Upper lobe of left lung (tissue), 4 donors: ENCODE measurements at regions not wholly inside any gene's neighbourhood (a gene's known extent, or its start where the extent isn't known, plus 50 kb on each side); places are given as distances from the start of the nearest gene placed in this dataset.

Experiments used
- CTCF ChIP-seq, 6 experiments: fragments of 450-650 bp in 4 of 6; fragments of 200-600 bp in 2 of 6; sonication (generic) in 2 of 6; IDR thresholded peaks; one replicate each; pipeline ENCODE4 v1.5.1; 2016 to 2019; ENCODE audit warnings: antibody characterized with exemption in 6 of 6
- EP300 ChIP-seq, 4 donors: sonication (generic); formaldehyde crosslinking; IDR thresholded peaks; one replicate each; pipeline ENCODE4 v1.5.1; 2017; ENCODE audit warnings: antibody characterized with exemption in 4 of 4, control low read depth in 2 of 4
- POLR2A ChIP-seq, 4 donors: fragments of 450-650 bp; IDR thresholded peaks; one replicate each; pipeline ENCODE4 v1.5.1; 2016 to 2017; ENCODE audit warnings: antibody characterized with exemption in 4 of 4, mild to moderate bottlenecking in 2 of 4
- POLR2AphosphoS5 ChIP-seq, 2 donors: sonication (generic); formaldehyde crosslinking; IDR thresholded peaks; one replicate each; pipeline ENCODE4 v1.5.1; 2017; ENCODE audit warnings: antibody characterized with exemption in 2 of 2

GRCh38 chr18:34608064-34608463 is 102.0 kb upstream of the DTNA start:
- no peak for TF ChIP-seq EP300 (IDR thresholded peaks at IDR 0.05)
- no peak for TF ChIP-seq CTCF (IDR thresholded peaks at IDR 0.05)
- no peak for TF ChIP-seq POLR2A (IDR thresholded peaks at IDR 0.05)
- no peak for TF ChIP-seq POLR2AphosphoS5 (IDR thresholded peaks at IDR 0.05)
